T1000 (cell line): ENCODE measurements at regions not wholly inside any gene's neighbourhood (a gene's known extent, or its start where the extent isn't known, plus 50 kb on each side); places are given as distances from the start of the nearest gene placed in this dataset.

Experiments used
- DNase-seq: peaks from one replicate; lab custom pipeline; 2025; ENCODE audit warnings: mixed read lengths; lab: John Stamatoyannopoulos, UW

DNA sequence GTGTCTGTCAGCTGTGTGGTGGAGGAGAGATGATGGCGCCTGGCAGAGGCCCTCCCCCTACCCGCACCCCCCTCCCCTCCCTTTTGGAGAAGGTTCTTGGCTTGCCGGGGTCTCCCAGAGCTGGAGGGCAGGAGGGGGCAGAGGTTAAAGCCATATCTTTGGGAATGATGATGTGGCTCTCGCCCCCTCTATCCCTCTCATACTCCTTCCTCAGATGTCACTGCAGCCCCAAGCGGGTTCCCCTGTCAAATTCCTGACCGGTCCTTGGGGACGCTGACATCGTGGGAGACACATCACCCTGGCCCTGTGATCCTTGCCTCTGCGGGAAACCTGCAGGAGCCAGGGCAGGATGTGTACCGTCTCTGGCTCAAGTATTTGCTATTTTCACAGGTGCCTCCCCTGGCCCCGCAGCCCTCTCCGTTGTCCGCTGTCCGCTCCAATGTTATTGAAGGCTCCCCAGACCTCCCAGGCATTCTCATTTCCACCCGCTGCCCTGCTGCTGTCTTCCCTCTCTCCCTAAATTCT is 109.5 kb downstream of the FOXD1 start:
- DNase-seq, result no peak

- no peak for DNase-seq
Measured at GRCh38 chr5:73338256-73339050, 110.1 kb downstream of the FOXD1 start.

- no peak for DNase-seq
Measured at GRCh38 chr5:73337586-73338255, 110.9 kb downstream of the FOXD1 start.

GRCh38 chr5:73336366-73336765 is 112.2 kb downstream of the FOXD1 start:
- no peak for DNase-seq

DNA sequence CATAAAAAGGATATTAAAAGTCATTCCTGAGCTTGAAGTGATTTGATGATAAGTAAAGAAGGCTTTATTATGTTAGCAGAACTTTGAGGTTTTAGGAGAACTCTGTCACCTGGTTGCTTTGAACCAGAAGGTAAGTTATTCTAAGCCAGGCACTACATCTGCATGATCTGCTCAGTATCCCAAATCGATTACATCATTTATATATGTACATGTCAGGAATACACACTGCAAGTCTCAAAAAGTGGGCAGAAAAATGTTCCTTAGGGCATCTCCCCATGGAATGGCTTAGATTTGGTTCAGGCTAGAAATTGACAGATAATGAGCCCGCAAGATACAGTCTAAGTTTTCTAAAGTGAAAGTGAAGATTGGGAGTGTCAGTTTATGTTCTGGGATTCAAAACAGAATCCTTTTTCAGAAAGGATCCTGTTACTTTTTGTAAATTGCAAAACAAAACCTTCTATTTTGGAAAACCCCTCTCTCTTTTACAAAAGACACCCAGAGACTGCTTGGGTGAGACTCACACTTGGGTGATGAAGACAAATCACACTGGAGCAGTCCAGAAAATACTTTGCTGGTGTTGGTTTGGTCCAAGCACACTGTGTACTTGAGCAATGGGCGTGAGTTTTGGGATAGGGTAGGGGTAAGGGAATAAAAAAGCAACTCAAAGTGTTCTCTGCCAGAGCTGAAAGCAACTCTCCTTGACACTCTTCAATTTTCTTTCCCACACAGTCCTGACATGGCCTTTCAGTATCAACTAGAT is 114.5 kb downstream of the FOXD1 start:
- no peak for DNase-seq

- DNase-seq, result no peak
Measured at GRCh38 chr5:73330613-73331012, 118.0 kb downstream of the FOXD1 start.

DNA sequence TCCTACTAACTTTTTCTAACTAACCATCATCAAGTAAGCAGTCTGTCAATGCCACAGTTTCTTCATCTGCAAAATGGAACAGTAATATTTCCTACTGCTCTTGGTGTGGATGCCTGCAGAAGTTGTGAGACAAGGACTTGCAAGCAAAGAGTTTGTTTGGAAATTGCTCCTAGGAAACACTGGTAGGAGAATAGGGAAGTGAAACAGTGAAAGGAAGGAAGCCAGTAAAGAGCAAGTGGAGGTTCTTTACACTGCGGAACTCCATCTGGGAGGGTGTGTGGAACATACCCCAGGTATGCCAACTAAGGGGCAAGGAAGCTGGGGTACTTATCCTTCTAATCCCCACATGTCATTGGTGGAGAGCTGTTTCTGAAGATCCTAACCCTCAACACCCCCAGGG is 119.9 kb downstream of the FOXD1 start:
- no peak for DNase-seq

DNA sequence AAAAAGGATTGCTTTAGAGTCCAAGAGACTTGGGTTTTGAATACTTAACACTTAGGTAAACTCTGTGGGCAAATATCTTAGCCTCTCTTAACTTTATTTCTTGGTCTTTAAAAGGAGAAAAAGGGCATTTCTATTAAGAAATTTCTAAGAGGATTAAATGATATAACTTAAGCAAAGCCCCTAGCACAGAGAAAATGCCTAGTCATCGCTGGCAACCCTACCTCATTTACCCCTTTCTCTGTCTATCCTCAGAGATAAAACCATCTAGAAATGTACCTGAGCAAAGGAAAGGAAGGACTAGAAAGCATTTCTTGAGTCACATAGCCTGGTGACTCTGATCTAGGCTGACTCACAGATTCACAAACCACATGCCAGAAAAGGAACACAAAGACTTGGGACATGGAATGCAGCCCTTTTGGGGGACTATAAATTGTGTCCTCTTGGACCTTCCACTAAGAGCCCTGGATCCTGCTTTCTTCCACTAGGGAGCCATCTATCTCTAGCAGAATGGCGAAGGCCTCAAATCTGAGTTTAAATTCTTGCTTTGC is 120.6 kb downstream of the FOXD1 start:
- peak; percentile 14 for DNase-seq

- DNase-seq, result no peak
Measured at GRCh38 chr5:73325546-73325945, 123.0 kb downstream of the FOXD1 start.

DNA sequence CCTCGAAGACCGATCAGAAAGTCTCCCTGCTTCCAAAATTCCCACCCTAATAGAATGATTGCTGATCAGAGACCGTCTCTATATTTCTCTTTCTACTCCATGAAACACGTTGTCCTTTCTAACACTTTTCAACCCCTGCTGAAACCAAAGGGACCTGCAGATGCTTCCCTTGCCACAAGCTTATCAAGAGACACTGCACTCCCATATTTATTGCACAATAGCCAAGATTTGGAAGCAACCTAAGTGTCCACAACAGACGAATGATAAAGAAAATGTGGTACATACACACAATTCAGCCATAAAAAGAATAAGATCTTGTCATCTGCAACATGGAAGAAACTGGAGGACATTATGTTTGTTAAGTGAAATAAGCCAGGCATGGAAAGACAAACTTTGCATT is 125.1 kb downstream of the FOXD1 start:
- DNase-seq, result no peak

- no peak for DNase-seq
Measured at GRCh38 chr5:73322437-73323076, 126.0 kb downstream of the FOXD1 start.

GRCh38 chr5:73321757-73322436 is 126.7 kb downstream of the FOXD1 start:
- peak; percentile 23 for DNase-seq

DNA sequence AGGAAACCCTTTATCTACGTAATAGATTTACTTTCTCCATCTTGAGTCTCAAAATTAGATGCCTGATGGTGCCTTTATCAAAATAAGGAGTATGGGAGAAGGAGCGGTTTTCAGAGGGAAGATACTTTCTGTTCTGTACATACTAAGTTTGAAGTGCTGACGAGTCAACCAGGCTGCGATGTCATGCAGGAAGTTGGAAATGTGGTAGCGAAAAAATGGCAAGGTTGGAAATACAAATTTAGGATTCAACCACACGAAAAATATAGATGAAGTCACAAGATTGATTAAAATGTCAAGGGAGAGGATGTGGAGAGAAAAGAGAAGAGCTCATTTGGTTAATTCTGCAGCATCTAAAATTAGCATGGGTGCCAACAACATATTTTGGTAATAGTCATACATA is 129.5 kb downstream of the FOXD1 start:
- no peak for DNase-seq

GRCh38 chr5:73318308-73318719 is 130.3 kb downstream of the FOXD1 start:
- no peak for DNase-seq

DNA sequence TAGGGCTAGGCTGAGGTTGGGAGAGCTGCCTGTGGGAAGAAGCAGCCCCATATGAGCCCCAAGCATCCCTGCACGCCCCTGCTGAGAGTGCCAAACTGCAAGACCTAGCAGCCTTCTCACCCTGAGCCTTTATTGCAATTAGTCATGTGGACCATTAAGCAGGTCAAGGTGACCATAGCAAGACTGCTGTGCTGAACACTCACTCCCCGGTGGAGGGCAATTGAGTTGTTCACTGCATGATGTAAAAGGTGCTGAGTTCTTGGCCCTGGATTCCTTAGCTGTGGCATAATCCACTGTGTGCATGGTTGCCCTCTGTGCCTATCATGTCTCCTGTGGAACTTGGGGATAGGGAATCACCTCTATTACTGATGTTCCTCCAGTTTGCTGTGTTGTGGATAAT is 131.1 kb downstream of the FOXD1 start:
- DNase-seq, result no peak

DNA sequence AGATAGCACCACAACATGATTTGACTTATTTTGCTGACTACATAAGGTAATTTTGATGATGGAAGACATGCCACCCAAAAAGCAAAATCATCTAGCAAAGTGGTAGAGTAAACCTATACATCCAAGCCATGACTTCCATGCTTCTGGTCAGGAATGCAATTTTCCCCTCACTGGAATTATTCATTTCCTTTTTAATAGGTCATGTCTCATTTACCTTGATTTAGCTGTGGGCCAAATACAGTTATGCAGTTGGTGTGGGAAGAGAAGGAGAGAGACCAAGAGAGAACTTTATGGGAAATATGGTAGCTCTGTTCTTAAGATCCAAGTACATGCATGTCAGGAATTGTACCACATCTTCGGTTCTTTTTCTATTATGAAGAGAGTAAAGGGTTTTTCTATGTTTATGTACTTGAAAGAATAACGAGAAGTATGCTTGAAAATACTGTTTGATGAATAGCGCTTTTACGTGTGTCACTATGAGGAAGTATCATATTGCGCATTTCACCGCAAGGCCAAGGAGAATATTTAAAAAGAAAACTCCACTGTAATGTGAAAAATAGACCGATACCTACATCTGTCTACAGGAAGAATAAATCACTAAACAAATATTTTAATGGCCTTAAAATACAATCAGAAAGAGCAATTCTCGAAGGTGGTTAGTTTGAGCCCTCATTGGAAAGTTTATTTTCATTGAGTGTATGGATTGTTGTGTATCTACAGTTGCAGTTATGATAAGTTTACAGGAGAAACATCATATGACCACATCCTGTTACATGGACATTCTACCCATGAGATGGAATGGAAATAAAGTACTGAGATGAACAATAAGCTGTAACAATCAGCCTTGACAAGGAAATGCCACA is 134.0 kb downstream of the FOXD1 start:
- no peak for DNase-seq

- DNase-seq, result no peak
Measured at GRCh38 chr5:73312872-73313510, 135.6 kb downstream of the FOXD1 start.

DNA sequence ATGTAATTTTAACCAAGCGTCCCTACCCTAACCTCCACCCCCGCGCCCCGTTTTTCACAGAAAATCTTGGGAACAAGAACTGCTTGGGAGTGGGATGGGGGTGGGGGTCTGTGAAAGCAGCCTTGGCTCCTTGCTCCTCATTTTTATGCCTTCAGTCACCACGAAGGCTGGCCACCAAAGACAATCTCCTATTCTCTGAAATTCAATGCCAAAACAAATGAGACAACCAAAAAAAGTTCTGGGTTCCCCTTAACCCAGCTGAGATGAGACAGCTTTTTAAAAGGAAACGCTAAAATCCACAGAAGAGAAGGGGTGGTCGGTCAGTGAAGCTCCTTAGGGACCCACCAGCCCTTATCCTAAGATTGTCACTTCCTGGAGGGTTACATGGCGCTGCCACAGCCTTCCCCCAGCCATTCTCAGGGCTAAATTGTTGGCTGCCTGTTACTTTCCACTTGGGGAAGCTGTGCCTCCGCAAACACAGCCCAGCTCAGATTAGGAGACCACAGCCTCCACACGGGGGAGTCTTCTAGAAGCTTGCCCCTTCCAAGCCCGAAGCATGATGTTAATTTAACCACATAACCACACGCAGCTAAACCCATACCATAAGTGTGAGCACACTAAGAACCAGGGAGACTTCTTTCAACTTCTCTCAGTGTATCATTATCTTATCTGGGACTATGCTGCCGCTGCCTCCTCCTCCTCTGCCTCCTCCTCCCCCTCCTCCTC is 136.3 kb downstream of the FOXD1 start:
- DNase-seq, result peak; percentile 14
